Mesendoderm (in vitro differentiated cells): ENCODE measurements at regions not wholly inside any gene's neighbourhood (a gene's known extent, or its start where the extent isn't known, plus 50 kb on each side); places are given as distances from the start of the nearest gene placed in this dataset.

ENCODE experiments used
- DNase-seq: peaks from one replicate; pipeline ENCODE4 v3.0.0; 2013
- H2AK5ac ChIP-seq: 2 replicates; pipeline ENCODE4 v1.6.1; 2013; ENCODE audit warnings: low read length, inconsistent platforms
- H2BK120ac ChIP-seq: 2 replicates; pipeline ENCODE4 v1.6.1; 2013; ENCODE audit warnings: low read depth, mild to moderate bottlenecking, low read length, moderate library complexity, mixed read lengths
- H2BK15ac ChIP-seq: replicated peaks from 2 replicates; pipeline ENCODE4 v1.6.1; 2013; ENCODE audit warnings: low read depth, mild to moderate bottlenecking, moderate library complexity
- H2BK5ac ChIP-seq: 2 replicates; pipeline ENCODE4 v1.6.1; 2013; ENCODE audit warnings: low read length, inconsistent platforms
- H3K18ac ChIP-seq: 2 replicates; pipeline ENCODE4 v1.6.1; 2013; ENCODE audit warnings: mild to moderate bottlenecking, low read length, mixed read lengths
- H3K23ac ChIP-seq: one replicate; pipeline ENCODE4 v1.6.1; 2013; ENCODE audit warnings: low read length
- H3K27ac ChIP-seq: 2 replicates; pipeline ENCODE4 v1.5.1; 2013; ENCODE audit warnings: low read depth, mild to moderate bottlenecking, inconsistent platforms, low read length, moderate library complexity
- H3K27me3 ChIP-seq: 2 replicates; pipeline ENCODE4 v1.6.1; 2013; ENCODE audit warnings: low read length, control low read depth, mild to moderate bottlenecking, inconsistent platforms; ENCODE audit not compliant: insufficient read depth, poor library complexity
- H3K36me3 ChIP-seq: 2 replicates; pipeline ENCODE4 v1.6.1; 2013; ENCODE audit warnings: low read length, inconsistent platforms; ENCODE audit not compliant: control insufficient read depth, insufficient read depth
- H3K4ac ChIP-seq: one replicate; pipeline ENCODE4 v1.6.1; 2013; ENCODE audit warnings: low read depth, mild to moderate bottlenecking, low read length, moderate library complexity
- H3K4me1 ChIP-seq: 2 replicates; pipeline ENCODE4 v1.6.1; 2013; ENCODE audit warnings: low read depth, low read length, inconsistent platforms; ENCODE audit not compliant: control insufficient read depth
- H3K4me2 ChIP-seq: 2 replicates; pipeline ENCODE4 v1.6.1; 2013; ENCODE audit warnings: low read length
- H3K4me3 ChIP-seq: 2 replicates; pipeline ENCODE4 v1.5.1; 2013; ENCODE audit warnings: mild to moderate bottlenecking, low read length
- H3K56ac ChIP-seq: one replicate; pipeline ENCODE4 v1.6.1; 2013; ENCODE audit warnings: low read length
- H3K79me1 ChIP-seq: 2 replicates; pipeline ENCODE4 v1.6.1; 2013; ENCODE audit warnings: low read length, inconsistent platforms
- H3K79me2 ChIP-seq: 2 replicates; pipeline ENCODE4 v1.6.1; 2013; ENCODE audit warnings: mild to moderate bottlenecking, low read length; ENCODE audit not compliant: control insufficient read depth, insufficient read depth
- H3K9ac ChIP-seq: 2 replicates; pipeline ENCODE4 v1.6.1; 2013; ENCODE audit warnings: low read length, inconsistent platforms
- H4K5ac ChIP-seq: one replicate; pipeline ENCODE4 v1.6.1; 2013; ENCODE audit warnings: low read length
- H4K8ac ChIP-seq: one replicate; pipeline ENCODE4 v1.6.1; 2013; ENCODE audit warnings: low read depth, mild to moderate bottlenecking, control low read depth, low read length, moderate library complexity
- WGBS: extraction: QIAGEN DNeasy Blood & Tissue Kit; methylation state at CpG from one replicate; pipeline ENCODE4 v1.1.7; 2013; ENCODE audit warnings: low lambda C conversion rate, missing lambda C conversion rate; ENCODE audit not compliant: insufficient coverage; ENCODE audit errors: extremely low coverage; 5-methylcytosine and 5-hydroxymethylcytosine counted together

GRCh38 chr16:55981557-55981956 lies 106.4 kb upstream of the CES5A start:
- no CpG with 5 or more reads among the region's 2 CpGs for WGBS
- Histone ChIP-seq H2BK5ac (no peak overlapping the region), H3K27ac (no peak overlapping the region)

DNA sequence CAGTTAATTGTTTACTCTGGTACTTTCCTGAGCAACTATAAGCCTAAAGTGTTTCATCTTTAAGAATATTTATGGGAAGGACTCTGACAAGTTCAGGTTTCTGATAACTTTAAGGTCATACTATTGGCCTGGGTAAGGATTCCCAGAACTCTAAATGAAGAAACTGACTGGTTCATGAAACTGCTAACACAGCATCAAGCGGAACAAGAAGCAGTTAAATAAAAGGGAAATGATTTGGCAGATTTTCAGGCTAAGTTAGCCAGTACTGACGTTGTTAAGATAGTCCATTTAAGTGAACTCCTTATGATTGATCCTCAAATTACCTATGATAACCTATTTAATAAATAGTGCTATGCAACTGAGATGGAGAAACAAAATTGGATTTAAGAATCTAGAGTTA lies 101.6 kb upstream of the CES5A start:
- Histone ChIP-seq H3K36me3 (no peaks in the 10 kb centered on the region), H3K4me2 (no peak overlapping the region), H3K79me2 (no peaks in the 10 kb centered on the region), H4K5ac (no peak overlapping the region), H3K27ac (no peak overlapping the region), H2BK15ac (no peak overlapping the region), H3K4me1 (no peaks in the 10 kb centered on the region), H3K56ac (no peak overlapping the region), H2BK5ac (no peak overlapping the region), H3K27me3 (no peaks in the 10 kb centered on the region), H3K18ac (no peak overlapping the region), H4K8ac (no peak overlapping the region), H2BK120ac (no peak overlapping the region), H3K4me3 (no peak overlapping the region), H3K4ac (no peak overlapping the region), H3K23ac (no peak overlapping the region), H3K79me1 (no peaks in the 10 kb centered on the region), H2AK5ac (no peak overlapping the region), H3K9ac (no peak overlapping the region)
- no CpG with 5 or more reads among the region's 2 CpGs for WGBS
- DNase-seq: no peak

More at GRCh38 chr16:55981557-55981956, 106.4 kb upstream of the CES5A start:
- H3K4me1 ChIP-seq: no peaks in the 10 kb centered on the region
- H3K79me2 ChIP-seq: no peaks in the 10 kb centered on the region
- no peak overlapping the region for H2BK120ac ChIP-seq
- no peak overlapping the region for H3K18ac ChIP-seq
- no peak overlapping the region for H3K4me2 ChIP-seq
- no peaks in the 10 kb centered on the region for H3K79me1 ChIP-seq
- H3K27me3 ChIP-seq: no peaks in the 10 kb centered on the region
- H3K36me3 ChIP-seq: no peaks in the 10 kb centered on the region
- no peak overlapping the region for H4K5ac ChIP-seq
- no peak overlapping the region for H4K8ac ChIP-seq
- no peak overlapping the region for H3K56ac ChIP-seq
- H2AK5ac ChIP-seq: no peak overlapping the region
- no peak overlapping the region for H3K4ac ChIP-seq
- no peak overlapping the region for H3K23ac ChIP-seq
- no peak for DNase-seq
- H3K4me3 ChIP-seq: no peak overlapping the region
- no peak overlapping the region for H3K9ac ChIP-seq
- no peak overlapping the region for H2BK15ac ChIP-seq

- no peaks in the 10 kb centered on the region for H3K79me2 ChIP-seq
- no peaks in the 10 kb centered on the region for H3K79me1 ChIP-seq
- no peak overlapping the region for H3K4me2 ChIP-seq
- H3K4me3 ChIP-seq: no peak overlapping the region
- no peak overlapping the region for H3K23ac ChIP-seq
- no peaks in the 10 kb centered on the region for H3K36me3 ChIP-seq
- no peak overlapping the region for H4K5ac ChIP-seq
- DNase-seq: no peak
- H3K9ac ChIP-seq: no peak overlapping the region
- H3K56ac ChIP-seq: no peak overlapping the region
- peak overlapping the region; percentile 39 for H3K18ac ChIP-seq
- no peak overlapping the region for H2BK120ac ChIP-seq
- no peak overlapping the region for H2BK15ac ChIP-seq
- H3K27ac ChIP-seq: no peak overlapping the region
- H3K4ac ChIP-seq: no peak overlapping the region
- H2AK5ac ChIP-seq: no peak overlapping the region
- H4K8ac ChIP-seq: no peak overlapping the region
- no peaks in the 10 kb centered on the region for H3K4me1 ChIP-seq
- H2BK5ac ChIP-seq: no peak overlapping the region
- H3K27me3 ChIP-seq: no peaks in the 10 kb centered on the region
- WGBS: no CpG with 5 or more reads among the region's 5 CpGs
Measured at GRCh38 chr16:55971447-55971846, 96.3 kb upstream of the CES5A start.

DNA sequence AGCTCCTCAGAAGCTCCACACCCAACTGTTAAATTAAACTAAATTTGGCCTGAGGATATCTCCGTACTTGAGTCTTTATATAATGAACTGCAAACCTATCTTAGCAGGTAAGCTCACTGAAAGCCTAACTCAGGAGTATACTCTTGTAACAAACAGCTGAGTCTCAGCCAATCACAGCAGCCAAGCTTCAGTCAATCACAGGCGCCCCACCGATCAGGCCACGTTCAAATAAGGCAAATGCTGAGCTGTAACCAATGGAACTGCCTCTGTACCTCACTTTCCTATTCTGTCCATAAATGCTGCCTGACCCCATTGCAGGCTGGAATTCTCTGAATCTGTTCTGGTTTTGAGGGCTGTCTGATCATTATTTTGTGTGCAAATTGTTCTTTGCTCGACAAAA lies 93.0 kb upstream of the CES5A start:
- no peak overlapping the region for H3K4me2 ChIP-seq
- peak overlapping the region; percentile 25 for H3K4ac ChIP-seq
- H3K23ac ChIP-seq: no peak overlapping the region
- H3K9ac ChIP-seq: no peak overlapping the region
- H2BK120ac ChIP-seq: no peak overlapping the region
- H3K79me1 ChIP-seq: no peaks in the 10 kb centered on the region
- H3K18ac ChIP-seq: no peak overlapping the region
- H3K27me3 ChIP-seq: no peaks in the 10 kb centered on the region
- DNase-seq: no peak
- peaks cover 2% of the 10 kb centered on the region for H3K4me1 ChIP-seq
- no peak overlapping the region for H4K8ac ChIP-seq
- no peak overlapping the region for H4K5ac ChIP-seq
- H3K27ac ChIP-seq: no peak overlapping the region
- H2BK5ac ChIP-seq: no peak overlapping the region
- no peaks in the 10 kb centered on the region for H3K36me3 ChIP-seq
- no peak overlapping the region for H3K4me3 ChIP-seq
- H3K79me2 ChIP-seq: no peaks in the 10 kb centered on the region
- no CpG with 5 or more reads among the region's 5 CpGs for WGBS
- no peak overlapping the region for H3K56ac ChIP-seq
- no peak overlapping the region for H2BK15ac ChIP-seq
- no peak overlapping the region for H2AK5ac ChIP-seq

DNA sequence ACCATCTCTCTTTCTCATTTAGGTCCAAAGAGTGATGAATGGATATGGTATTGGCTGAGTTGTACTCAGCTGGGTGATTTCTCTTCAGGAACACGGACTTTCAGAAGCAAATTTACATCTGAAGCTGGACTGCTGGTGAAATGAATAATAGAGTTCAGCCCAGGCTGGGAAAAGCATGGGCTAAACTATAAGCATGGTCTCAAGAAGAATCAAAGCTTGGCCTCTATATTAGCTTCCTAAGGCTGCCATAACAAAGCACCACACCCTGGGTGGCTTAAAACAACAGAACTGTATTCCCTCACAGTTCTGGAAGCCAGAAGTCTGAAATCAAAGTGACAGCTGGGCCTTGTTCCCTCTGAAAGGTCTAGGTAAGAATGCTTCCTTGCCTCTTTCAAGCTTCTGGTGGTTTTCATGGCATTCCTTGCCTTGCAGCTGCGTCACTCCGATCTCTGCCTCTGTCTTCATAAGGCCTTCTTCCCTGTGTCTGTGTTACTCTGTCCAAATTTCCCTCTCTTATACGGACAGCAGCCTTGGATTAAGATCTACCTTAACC lies 89.8 kb upstream of the CES5A start:
- H3K4ac ChIP-seq: no peak overlapping the region

DNA sequence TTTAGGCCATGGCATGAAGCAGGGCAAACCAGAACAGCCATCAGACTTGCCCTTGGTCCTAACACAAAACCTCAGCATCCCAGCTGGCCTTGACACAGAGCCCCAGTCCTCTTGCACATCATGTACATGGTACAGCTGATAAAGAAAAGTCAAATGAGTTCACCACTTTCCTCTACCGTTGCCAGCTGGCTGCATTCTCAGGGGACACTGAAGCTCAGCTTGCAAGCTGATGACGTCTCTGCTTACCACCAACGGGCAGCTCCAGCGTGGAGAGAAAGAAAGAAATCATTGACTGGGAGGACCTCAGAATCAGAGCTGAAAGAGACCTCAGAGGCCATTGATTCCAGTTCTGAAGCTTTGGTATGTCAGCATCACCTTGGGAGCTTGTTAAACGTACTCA lies 80.7 kb upstream of the CES5A start:
- no peak overlapping the region for H3K27ac ChIP-seq
- no peak for DNase-seq
- WGBS: no CpG with 5 or more reads among the region's 5 CpGs
- H3K79me2 ChIP-seq: no peaks in the 10 kb centered on the region
- H2BK5ac ChIP-seq: no peak overlapping the region
- no peaks in the 10 kb centered on the region for H3K36me3 ChIP-seq
- no peak overlapping the region for H4K8ac ChIP-seq
- no peak overlapping the region for H2BK120ac ChIP-seq
- H3K23ac ChIP-seq: no peak overlapping the region
- no peaks in the 10 kb centered on the region for H3K27me3 ChIP-seq
- no peak overlapping the region for H3K9ac ChIP-seq
- no peak overlapping the region for H2BK15ac ChIP-seq
- no peak overlapping the region for H3K4me3 ChIP-seq
- no peak overlapping the region for H3K56ac ChIP-seq
- no peak overlapping the region for H3K4ac ChIP-seq
- no peak overlapping the region for H2AK5ac ChIP-seq
- H4K5ac ChIP-seq: no peak overlapping the region
- H3K4me2 ChIP-seq: no peak overlapping the region
- H3K79me1 ChIP-seq: no peaks in the 10 kb centered on the region
- H3K18ac ChIP-seq: no peak overlapping the region
- H3K4me1 ChIP-seq: no peaks in the 10 kb centered on the region

More for the DNA sequence above, 89.8 kb upstream of the CES5A start:
- H2BK15ac ChIP-seq: no peak overlapping the region
- peaks cover 2% of the 10 kb centered on the region for H3K4me1 ChIP-seq
- H4K8ac ChIP-seq: no peak overlapping the region
- H3K4me3 ChIP-seq: no peak overlapping the region
- no peak overlapping the region for H2BK120ac ChIP-seq
- no CpG with 5 or more reads among the region's 4 CpGs for WGBS
- no peak overlapping the region for H3K4me2 ChIP-seq
- H3K79me2 ChIP-seq: no peaks in the 10 kb centered on the region
- H4K5ac ChIP-seq: no peak overlapping the region
- no peaks in the 10 kb centered on the region for H3K27me3 ChIP-seq
- no peak overlapping the region for H3K27ac ChIP-seq
- H3K36me3 ChIP-seq: no peaks in the 10 kb centered on the region
- H3K56ac ChIP-seq: no peak overlapping the region
- no peak overlapping the region for H3K23ac ChIP-seq
- no peak overlapping the region for H2BK5ac ChIP-seq
- no peak overlapping the region for H2AK5ac ChIP-seq
- H3K18ac ChIP-seq: no peak overlapping the region
- no peak overlapping the region for H3K9ac ChIP-seq
- H3K79me1 ChIP-seq: no peaks in the 10 kb centered on the region
- DNase-seq: no peak
